ENCODE measurements at regions not wholly inside any gene's neighbourhood (a gene's known extent, or its start where the extent isn't known, plus 50 kb on each side); places are given as distances from the start of the nearest gene placed in this dataset.

- TF ChIP-seq, protein P1, sequence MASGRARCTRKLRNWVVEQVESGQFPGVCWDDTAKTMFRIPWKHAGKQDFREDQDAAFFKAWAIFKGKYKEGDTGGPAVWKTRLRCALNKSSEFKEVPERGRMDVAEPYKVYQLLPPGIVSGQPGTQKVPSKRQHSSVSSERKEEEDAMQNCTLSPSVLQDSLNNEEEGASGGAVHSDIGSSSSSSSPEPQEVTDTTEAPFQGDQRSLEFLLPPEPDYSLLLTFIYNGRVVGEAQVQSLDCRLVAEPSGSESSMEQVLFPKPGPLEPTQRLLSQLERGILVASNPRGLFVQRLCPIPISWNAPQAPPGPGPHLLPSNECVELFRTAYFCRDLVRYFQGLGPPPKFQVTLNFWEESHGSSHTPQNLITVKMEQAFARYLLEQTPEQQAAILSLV (CRISPR knock-in tag; IDR thresholded peaks at IDR 0.05; ENCODE audit: borderline replicate concordance), result no peak
- no peak for TF ChIP-seq GABPB1 (CRISPR knock-in tag; IDR thresholded peaks at IDR 0.05)
These were observed 163.2 kb upstream of the MRPS30 start (continued) for GRCh38 chr5:44645502-44645901.

GRCh38 chr5:44644628-44645027 is 164.1 kb upstream of the MRPS30 start:
- intact Hi-C loops (cut with micrococcal nuclease; ENCODE audit: unreplicated experiment), result no loop called here
- H3K9me3 ChIP-seq (ENCODE audit: low read length), result 0 out of 2 replicates have a peak, but pooled peaks cover 5% of the 10 kb centered on the region
- DNase-seq (ENCODE audit: low spot score) (no peak), ATAC-seq (no peak), FAIRE-seq (no peak)
- no TSS peak for BruUV-seq (replicated peaks)
- H3K4me2 ChIP-seq (ENCODE audit: low read depth, low read length), result no peak overlapping the region
- no peak overlapping the region for H3K27ac ChIP-seq (ENCODE audit: extremely low read length, insufficient read depth, low read length)
- 1% methylated on average over 3 of the region's 3 CpGs for WGBS (ENCODE audit: low lambda C conversion rate)
- H3K79me2 ChIP-seq (ENCODE audit: insufficient read depth, low read length), result no peaks in the 10 kb centered on the region
- H3K27me3 ChIP-seq (ENCODE audit: control insufficient read depth in 1 of 2, insufficient read depth in 2 of 2, low read length in 2 of 2), result no peaks in the 10 kb centered on the region
- CTCF ChIA-PET (ENCODE audit: low intra/inter-chr PET ratio, low total read pairs), result no interaction called here
- in situ Hi-C loops (cut with HindIII; ENCODE audit: extremely low pct_ligation_motif_present, low pct_unique_long_range_greater_than_20kb), result no loop called here
- no peak overlapping the region for H3K9ac ChIP-seq (ENCODE audit: insufficient read depth, low read depth, low read length)
- no peak overlapping the region for H2AFZ ChIP-seq (ENCODE audit: low read length)
- H3K4me3 ChIP-seq (replicated peaks in 1 of 3; ENCODE audit: insufficient read depth in 1 of 3, low read depth in 2 of 3, low read length in 3 of 3), result no peak overlapping the region
- H3K36me3 ChIP-seq (replicated peaks in 1 of 2; ENCODE audit: control insufficient read depth in 1 of 2, insufficient read depth in 2 of 2, low read length in 2 of 2), result no peaks in the 10 kb centered on the region
- POLR2A ChIA-PET, result no interaction called here
- H4K20me1 ChIP-seq (ENCODE audit: insufficient read depth, low read length), result no peaks in the 10 kb centered on the region
- TF ChIP-seq CBX1 (IDR thresholded peaks at IDR 0.05; ENCODE audit: low read depth) (no peak), HOXA3 (CRISPR knock-in tag; IDR thresholded peaks at IDR 0.05) (no peak), ZFP91 (CRISPR knock-in tag; IDR thresholded peaks at IDR 0.05; ENCODE audit: borderline replicate concordance) (no peak), BCL3 (CRISPR knock-in tag; IDR thresholded peaks at IDR 0.05) (no peak), RFXANK (CRISPR knock-in tag; IDR thresholded peaks at IDR 0.05) (no peak), HNF4A (CRISPR knock-in tag; IDR thresholded peaks at IDR 0.05) (no peak), ZSCAN30 (CRISPR knock-in tag; IDR thresholded peaks at IDR 0.05) (no peak)
- TF ChIP-seq, protein P2, sequence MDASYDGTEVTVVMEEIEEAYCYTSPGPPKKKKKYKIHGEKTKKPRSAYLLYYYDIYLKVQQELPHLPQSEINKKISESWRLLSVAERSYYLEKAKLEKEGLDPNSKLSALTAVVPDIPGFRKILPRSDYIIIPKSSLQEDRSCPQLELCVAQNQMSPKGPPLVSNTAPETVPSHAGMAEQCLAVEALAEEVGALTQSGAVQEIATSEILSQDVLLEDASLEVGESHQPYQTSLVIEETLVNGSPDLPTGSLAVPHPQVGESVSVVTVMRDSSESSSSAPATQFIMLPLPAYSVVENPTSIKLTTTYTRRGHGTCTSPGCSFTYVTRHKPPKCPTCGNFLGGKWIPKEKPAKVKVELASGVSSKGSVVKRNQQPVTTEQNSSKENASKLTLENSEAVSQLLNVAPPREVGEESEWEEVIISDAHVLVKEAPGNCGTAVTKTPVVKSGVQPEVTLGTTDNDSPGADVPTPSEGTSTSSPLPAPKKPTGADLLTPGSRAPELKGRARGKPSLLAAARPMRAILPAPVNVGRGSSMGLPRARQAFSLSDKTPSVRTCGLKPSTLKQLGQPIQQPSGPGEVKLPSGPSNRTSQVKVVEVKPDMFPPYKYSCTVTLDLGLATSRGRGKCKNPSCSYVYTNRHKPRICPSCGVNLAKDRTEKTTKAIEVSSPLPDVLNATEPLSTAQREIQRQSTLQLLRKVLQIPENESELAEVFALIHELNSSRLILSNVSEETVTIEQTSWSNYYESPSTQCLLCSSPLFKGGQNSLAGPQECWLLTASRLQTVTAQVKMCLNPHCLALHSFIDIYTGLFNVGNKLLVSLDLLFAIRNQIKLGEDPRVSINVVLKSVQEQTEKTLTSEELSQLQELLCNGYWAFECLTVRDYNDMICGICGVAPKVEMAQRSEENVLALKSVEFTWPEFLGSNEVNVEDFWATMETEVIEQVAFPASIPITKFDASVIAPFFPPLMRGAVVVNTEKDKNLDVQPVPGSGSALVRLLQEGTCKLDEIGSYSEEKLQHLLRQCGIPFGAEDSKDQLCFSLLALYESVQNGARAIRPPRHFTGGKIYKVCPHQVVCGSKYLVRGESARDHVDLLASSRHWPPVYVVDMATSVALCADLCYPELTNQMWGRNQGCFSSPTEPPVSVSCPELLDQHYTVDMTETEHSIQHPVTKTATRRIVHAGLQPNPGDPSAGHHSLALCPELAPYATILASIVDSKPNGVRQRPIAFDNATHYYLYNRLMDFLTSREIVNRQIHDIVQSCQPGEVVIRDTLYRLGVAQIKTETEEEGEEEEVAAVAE (CRISPR knock-in tag; IDR thresholded peaks at IDR 0.05; ENCODE audit: borderline replicate concordance), result no peak
- no peaks in the 10 kb centered on the region for H3K4me1 ChIP-seq (ENCODE audit: insufficient read depth, low read length)

All from HepG2 (cell line).